Testis (tissue), 2 donors: ENCODE measurements at regions not wholly inside any gene's neighbourhood (a gene's known extent, or its start where the extent isn't known, plus 50 kb on each side); places are given as distances from the start of the nearest gene placed in this dataset.

Experiments used
- CTCF ChIP-seq, 3 experiments: fragments of 450-650 bp in 2 of 3; fragments of 200-600 bp in 1 of 3; sonication (generic) in 1 of 3; IDR thresholded peaks; one replicate each; pipeline ENCODE4 v1.5.1; 2016 to 2019; ENCODE audit warnings: antibody characterized with exemption in 3 of 3, mild to moderate bottlenecking in 2 of 3, moderate library complexity in 1 of 3
- POLR2A ChIP-seq: fragments of 450-650 bp; IDR thresholded peaks from one replicate; pipeline ENCODE4 v1.6.1; 2017; ENCODE audit warnings: antibody characterized with exemption, mild to moderate bottlenecking, moderate library complexity

- TF ChIP-seq CTCF (IDR thresholded peaks at IDR 0.05) (no peak), POLR2A (no peak)
Observed at GRCh38 chr15:69748131-69748530, 295.5 kb downstream of the RPLP1 start.
